ENCODE measurements at regions not wholly inside any gene's neighbourhood (a gene's known extent, or its start where the extent isn't known, plus 50 kb on each side); places are given as distances from the start of the nearest gene placed in this dataset.
A peak's percentile ranks its signal among the peaks of the same experiment; 100 is the strongest.

DNA sequence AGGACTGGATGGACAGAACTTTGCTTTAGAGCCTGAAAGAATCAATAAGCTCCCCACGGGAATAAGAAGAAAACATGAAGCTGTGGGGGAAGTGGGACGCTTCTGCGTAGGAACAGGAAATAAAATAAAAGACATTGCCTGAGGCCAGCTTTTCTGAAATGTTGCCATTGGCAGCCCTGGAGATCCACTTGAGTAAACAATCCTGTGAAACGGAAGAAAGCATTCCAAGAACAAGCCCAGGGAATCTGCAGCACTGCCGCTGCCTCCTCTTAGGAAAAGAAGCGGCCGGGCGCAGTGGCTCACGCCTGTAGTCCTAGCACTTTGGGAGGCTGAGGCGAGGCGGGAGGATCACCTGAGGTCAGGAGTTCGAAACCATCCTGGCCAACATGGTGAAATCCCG is 182.3 kb upstream of the RALGAPA2 start:
- H3K27ac Mint-ChIP-seq: no peak overlapping the region
- CTCF ChIA-PET: interaction anchor here (0.6 kb wide), 1 partner anchor 7 kb away, joined by 3 read pairs; no protein-coding TSS in a partner anchor

DNA sequence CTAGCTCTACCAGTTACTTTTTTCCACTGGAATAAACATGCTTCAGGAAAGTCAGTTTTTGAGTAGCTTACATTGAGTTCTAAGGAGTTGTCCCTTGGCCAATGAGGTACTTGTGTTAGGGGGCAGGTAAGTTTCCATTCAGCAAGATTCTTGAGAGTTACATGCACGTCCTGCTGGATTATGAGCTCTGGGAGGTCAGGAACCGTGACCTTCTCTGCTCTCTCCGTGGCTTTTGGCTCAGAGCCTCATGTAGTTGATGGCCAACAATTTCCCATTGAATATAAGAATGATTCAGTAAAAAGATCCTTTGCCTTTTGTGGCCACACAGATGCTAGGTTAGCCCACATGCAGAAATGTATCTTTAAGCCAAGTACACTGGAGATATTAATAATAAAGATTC is 181.8 kb upstream of the RALGAPA2 start:
- Mint-ChIP-seq H3K4me3 (no peak overlapping the region), H3K4me1 (no peaks in the 10 kb centered on the region), H3K27ac (no peak overlapping the region)

More for the DNA sequence above, 182.3 kb upstream of the RALGAPA2 start:
- Mint-ChIP-seq H3K27me3 (no peaks in the 10 kb centered on the region), H3K9me3 (no peaks in the 10 kb centered on the region), H3K36me3 (no peaks in the 10 kb centered on the region), H3K4me1 (no peaks in the 10 kb centered on the region), H3K4me3 (no peak overlapping the region)
- DNase-seq: no peak

DNA sequence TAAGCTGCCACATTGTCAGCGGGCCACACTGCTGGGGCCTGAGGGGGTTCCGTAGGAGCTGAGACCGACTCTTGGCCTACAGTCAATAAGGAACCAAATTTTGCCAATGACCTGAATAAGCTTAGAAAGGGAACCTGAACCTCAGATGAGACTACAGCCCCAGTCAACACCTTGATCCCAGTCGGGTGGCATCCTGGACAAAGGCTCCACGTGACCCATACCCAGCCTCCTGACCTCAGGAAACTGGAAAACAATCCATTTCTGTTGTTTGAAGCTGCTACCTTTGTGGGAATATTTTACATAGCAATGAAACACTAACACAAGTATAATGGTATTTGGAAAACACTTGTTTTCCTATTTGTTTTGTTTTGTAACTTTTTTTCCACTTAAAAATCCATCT is 179.9 kb upstream of the RALGAPA2 start:
- Mint-ChIP-seq H3K9me3 (no peaks in the 10 kb centered on the region), H3K4me1 (no peaks in the 10 kb centered on the region), H3K27ac (no peak overlapping the region), H3K27me3 (peaks cover 2% of the 10 kb centered on the region), H3K4me3 (no peak overlapping the region), H3K36me3 (no peaks in the 10 kb centered on the region)
- no peak for DNase-seq
- CTCF ChIA-PET: no interaction called here

More for the DNA sequence above, 181.8 kb upstream of the RALGAPA2 start:
- no peaks in the 10 kb centered on the region for H3K9me3 Mint-ChIP-seq
- no peaks in the 10 kb centered on the region for H3K36me3 Mint-ChIP-seq
- no peak for DNase-seq
- no peaks in the 10 kb centered on the region for H3K27me3 Mint-ChIP-seq
- CTCF ChIA-PET: interaction anchor here (0.6 to 0.8 kb wide), 2 partner anchors 8 to 14 kb away, joined by 3 to 4 read pairs; no protein-coding TSS in a partner anchor

DNA sequence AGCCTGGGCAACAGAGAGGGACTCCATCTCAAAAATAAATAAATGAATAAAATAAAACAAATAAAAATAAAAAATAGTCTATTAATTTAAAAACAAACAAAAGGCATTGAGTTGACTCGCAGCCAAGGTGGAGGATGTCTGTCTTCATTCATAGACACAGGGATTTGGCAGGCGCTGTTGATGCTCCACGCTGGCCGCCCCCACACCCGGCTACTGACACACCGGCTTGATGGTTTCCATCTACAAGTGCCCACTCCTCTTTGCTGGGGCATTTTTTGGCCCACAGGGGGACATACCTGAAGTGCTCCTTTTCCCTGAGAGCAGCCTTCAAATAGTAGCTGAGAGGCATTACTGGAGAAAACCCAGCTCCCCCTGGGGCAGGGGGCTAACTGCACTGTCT is 178.3 kb upstream of the RALGAPA2 start:
- Mint-ChIP-seq H3K4me3 (no peak overlapping the region), H3K27ac (no peak overlapping the region), H3K4me1 (no peaks in the 10 kb centered on the region), H3K27me3 (peaks cover 4% of the 10 kb centered on the region), H3K36me3 (no peaks in the 10 kb centered on the region), H3K9me3 (no peaks in the 10 kb centered on the region)
- DNase-seq: no peak
- CTCF ChIA-PET: no interaction called here

GRCh38 chr20:20888936-20889335 is 176.5 kb upstream of the RALGAPA2 start:
- H3K36me3 Mint-ChIP-seq: no peaks in the 10 kb centered on the region
- H3K27me3 Mint-ChIP-seq: peaks cover 4% of the 10 kb centered on the region
- H3K4me3 Mint-ChIP-seq: no peak overlapping the region
- no peaks in the 10 kb centered on the region for H3K9me3 Mint-ChIP-seq
- CTCF ChIA-PET: no interaction called here
- H3K27ac Mint-ChIP-seq: no peak overlapping the region
- DNase-seq: no peak
- no peaks in the 10 kb centered on the region for H3K4me1 Mint-ChIP-seq

DNA sequence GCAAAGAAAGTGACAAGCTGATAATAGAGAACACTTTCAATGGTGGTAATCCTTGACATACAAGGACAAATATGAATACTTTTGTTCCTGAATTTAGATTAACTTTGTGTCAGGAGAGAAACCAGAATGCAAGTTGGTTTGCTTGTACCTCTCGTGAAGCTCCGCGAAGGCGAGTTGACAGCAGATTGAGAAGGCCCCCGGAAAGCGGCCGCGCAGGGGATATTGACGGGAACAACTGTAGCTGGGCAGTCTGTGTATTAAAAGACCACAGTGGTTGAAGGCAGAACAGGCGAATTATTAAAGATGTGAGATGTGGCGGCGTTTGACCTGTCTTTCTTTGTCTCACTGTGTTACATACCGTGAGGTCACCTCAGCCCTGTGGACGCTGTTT is 175.8 kb upstream of the RALGAPA2 start:
- Mint-ChIP-seq H3K4me1 (no peaks in the 10 kb centered on the region), H3K9me3 (no peaks in the 10 kb centered on the region), H3K27ac (no peak overlapping the region), H3K36me3 (no peaks in the 10 kb centered on the region), H3K27me3 (peaks cover 4% of the 10 kb centered on the region), H3K4me3 (no peak overlapping the region)
- CTCF ChIA-PET: no interaction called here
- DNase-seq: no peak

DNA sequence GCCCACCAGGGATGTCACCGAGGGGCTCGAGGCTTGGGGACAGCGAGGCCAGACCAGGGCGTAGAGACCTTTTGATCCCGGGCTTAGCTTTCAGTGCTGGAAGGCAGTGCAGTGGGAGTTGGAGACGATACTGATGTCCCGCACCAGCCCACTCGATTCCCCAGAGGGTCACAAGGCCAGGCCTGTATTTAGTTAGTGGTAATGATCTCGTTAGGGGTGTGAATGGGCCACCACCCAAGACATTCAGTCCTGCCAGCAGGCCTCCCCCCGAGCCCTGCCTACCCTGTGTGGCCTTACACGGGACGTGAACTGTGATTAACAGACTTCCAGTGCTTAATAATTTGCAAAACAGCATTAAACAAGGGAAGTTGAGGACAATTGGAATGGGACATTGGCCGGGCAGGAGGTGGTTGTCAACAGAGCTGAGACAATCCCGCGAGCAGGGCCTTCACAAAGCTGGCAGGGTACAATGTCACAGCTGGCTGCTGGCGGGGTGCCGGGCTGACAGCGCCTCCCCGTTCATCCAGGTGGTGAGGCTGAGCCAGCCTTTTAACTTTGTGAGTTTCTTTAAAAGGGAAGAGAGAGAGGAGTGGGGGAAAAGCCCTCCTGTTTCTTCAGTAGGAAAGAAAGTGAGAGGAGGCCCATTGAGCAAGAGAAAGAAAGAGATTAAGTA is 175.3 kb upstream of the RALGAPA2 start:
- H3K36me3 Mint-ChIP-seq: no peaks in the 10 kb centered on the region
- peaks cover 4% of the 10 kb centered on the region for H3K27me3 Mint-ChIP-seq
- H3K4me3 Mint-ChIP-seq: no peak overlapping the region
- H3K27ac Mint-ChIP-seq: no peak overlapping the region
- CTCF ChIA-PET: no interaction called here
- no peaks in the 10 kb centered on the region for H3K4me1 Mint-ChIP-seq
- no peaks in the 10 kb centered on the region for H3K9me3 Mint-ChIP-seq
- DNase-seq: no peak

DNA sequence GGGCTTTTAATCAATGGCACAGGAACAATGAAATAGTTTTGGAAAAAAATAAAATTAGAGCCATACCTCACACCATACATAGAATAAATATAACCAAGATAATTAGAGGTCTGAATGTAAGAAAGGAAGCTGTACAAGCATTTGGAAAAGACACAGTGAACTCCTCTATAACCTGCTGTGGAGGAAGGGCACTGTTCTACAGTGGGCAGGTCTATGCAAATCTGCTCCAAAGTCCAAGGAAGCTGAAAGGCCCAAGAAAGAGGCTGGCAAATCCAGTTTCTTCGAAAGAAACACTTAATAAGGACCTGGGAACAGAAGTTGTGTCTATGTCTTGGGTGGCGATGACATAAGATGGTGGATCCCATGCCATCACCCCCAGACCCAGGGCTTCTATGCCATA is 169.4 kb upstream of the RALGAPA2 start:
- Mint-ChIP-seq H3K9me3 (no peaks in the 10 kb centered on the region), H3K4me1 (no peaks in the 10 kb centered on the region), H3K36me3 (no peaks in the 10 kb centered on the region), H3K27ac (no peak overlapping the region), H3K4me3 (no peak overlapping the region), H3K27me3 (peaks cover 5% of the 10 kb centered on the region)
- CTCF ChIA-PET: no interaction called here
- DNase-seq: no peak

DNA sequence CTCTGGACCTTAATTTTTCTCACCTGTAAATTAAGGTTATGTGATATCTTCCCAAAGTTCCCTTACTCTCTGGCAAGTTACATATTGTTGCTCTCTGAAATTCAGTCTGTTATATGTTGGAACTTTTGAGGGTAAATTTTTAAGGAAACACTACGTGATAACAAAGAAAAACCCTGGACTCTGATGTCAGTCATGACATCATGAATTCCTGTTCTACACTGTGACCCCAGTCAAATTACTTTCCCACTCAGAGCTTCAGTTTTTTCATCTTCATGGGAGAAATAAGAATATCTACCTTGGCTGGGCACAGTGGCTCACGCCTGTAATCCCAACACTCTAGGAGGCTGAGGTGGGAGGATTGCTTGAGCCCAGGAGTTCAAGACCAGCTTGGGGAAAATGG is 164.6 kb upstream of the RALGAPA2 start:
- no peak overlapping the region for H3K4me3 Mint-ChIP-seq
- CTCF ChIA-PET: interaction anchor here (1.3 kb wide), 1 partner anchor 17 kb away, joined by 5 read pairs; no protein-coding TSS in a partner anchor
- H3K9me3 Mint-ChIP-seq: no peaks in the 10 kb centered on the region
- no peaks in the 10 kb centered on the region for H3K36me3 Mint-ChIP-seq
- H3K27ac Mint-ChIP-seq: no peak overlapping the region
- no peak for DNase-seq
- H3K27me3 Mint-ChIP-seq: peaks cover 9% of the 10 kb centered on the region
- no peaks in the 10 kb centered on the region for H3K4me1 Mint-ChIP-seq

DNA sequence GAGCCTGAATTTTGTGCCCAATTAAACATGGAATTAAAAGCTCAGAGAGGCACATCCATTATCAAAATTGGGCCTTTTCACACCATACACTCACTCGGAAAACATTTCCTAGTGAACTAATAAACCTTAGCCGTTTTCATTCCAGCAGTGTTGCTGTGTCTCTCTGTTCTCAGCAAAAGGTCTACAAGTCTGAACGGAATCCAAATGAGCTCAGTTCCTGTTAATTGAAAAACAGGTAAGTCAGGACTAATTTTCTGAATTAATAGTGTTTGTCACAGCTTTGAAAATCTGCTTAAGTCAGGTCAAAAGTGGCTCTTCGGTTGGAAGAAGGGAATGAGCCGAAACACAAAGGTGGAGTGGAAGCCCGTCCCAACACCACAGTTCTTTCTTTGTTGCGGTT is 163.3 kb upstream of the RALGAPA2 start:
- CTCF ChIA-PET: no interaction called here

DNA sequence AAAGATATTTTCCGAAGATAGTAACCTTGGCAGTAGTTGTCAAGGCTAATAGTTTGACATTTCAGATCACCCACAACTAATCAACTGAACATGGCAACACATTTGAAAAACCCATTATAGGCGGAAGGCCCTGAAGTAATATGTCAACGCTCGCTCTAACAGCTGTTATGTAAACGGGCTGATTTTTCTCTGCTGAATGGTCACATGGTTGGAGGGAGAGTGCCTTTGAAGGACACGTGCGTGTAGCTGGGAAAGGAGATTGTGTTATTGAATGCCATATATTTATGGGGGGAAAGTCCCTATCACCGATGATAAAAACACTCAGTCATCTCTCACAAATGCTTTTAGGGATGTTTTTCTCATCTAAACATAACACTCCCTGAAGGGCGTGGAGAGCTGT is 160.0 kb upstream of the RALGAPA2 start:
- Mint-ChIP-seq H3K27ac (no peak overlapping the region), H3K4me1 (no peaks in the 10 kb centered on the region), H3K27me3 (peaks cover 12% of the 10 kb centered on the region), H3K36me3 (no peaks in the 10 kb centered on the region), H3K9me3 (no peaks in the 10 kb centered on the region), H3K4me3 (no peak overlapping the region)
- DNase-seq: no peak
- CTCF ChIA-PET: no interaction called here

More for the DNA sequence above, 163.3 kb upstream of the RALGAPA2 start:
- Mint-ChIP-seq H3K27ac (no peak overlapping the region), H3K9me3 (no peaks in the 10 kb centered on the region), H3K27me3 (peaks cover 13% of the 10 kb centered on the region), H3K4me1 (no peaks in the 10 kb centered on the region), H3K36me3 (no peaks in the 10 kb centered on the region), H3K4me3 (no peak overlapping the region)
- no peak for DNase-seq

GRCh38 chr20:20869161-20869775 is 156.8 kb upstream of the RALGAPA2 start:
- Mint-ChIP-seq H3K4me1 (no peaks in the 10 kb centered on the region), H3K27me3 (peaks cover 10% of the 10 kb centered on the region), H3K9me3 (no peaks in the 10 kb centered on the region), H3K27ac (no peak overlapping the region), H3K36me3 (no peaks in the 10 kb centered on the region), H3K4me3 (no peak overlapping the region)
- DNase-seq: no peak
- CTCF ChIA-PET: no interaction called here

DNA sequence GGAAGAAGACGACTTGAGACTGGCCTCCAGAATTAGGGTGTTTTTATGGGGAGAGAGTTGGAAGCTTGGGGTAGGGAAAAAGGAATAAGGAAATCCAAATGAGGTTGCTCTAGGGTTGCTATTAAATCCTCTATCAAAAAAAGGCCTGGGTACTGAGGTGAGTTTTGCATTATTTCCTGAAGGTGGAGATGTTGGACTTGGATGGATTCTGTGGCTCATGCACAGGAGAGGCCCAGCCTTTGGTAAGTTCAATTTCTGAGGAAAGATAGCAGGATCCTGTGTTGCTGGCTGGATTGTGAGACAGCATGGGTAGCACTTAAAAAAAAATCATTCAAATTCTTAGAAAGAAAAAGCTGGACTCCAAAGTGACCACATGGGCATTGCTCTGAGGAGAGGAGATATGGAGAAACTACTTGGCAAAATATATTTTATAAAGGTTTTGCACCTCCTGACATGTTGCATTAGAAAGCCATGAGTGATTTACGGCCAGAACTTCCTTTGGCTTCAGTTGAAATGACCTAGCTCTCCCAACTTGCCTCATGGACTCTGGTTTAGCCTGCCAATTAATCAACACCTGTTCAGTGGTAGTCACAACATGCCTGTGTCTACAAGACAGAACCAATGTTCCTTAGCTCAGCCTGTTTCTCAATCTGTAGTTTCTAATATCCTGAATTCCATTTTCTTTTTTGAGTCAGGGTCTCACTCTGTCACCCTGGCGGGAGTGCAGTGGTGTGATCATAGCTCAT is 152.1 kb upstream of the RALGAPA2 start:
- CTCF ChIA-PET: interaction anchor here (0.6 to 4.4 kb wide), 5 partner anchors 31 to 944 kb away, joined by 3 to 18 read pairs (median 5); no protein-coding TSS in a partner anchor
- Mint-ChIP-seq H3K9me3 (no peaks in the 10 kb centered on the region), H3K36me3 (no peaks in the 10 kb centered on the region), H3K4me3 (no peak overlapping the region), H3K27ac (no peak overlapping the region), H3K4me1 (no peaks in the 10 kb centered on the region), H3K27me3 (peaks cover 19% of the 10 kb centered on the region)
- no peak for DNase-seq

- H3K9me3 Mint-ChIP-seq: no peaks in the 10 kb centered on the region
- H3K4me3 Mint-ChIP-seq: no peak overlapping the region
- H3K27me3 Mint-ChIP-seq: peaks cover 23% of the 10 kb centered on the region
- no peaks in the 10 kb centered on the region for H3K4me1 Mint-ChIP-seq
- no peaks in the 10 kb centered on the region for H3K36me3 Mint-ChIP-seq
- no peak overlapping the region for H3K27ac Mint-ChIP-seq
- CTCF ChIA-PET: interaction anchor here (0.6 to 4.3 kb wide), 20 partner anchors 9 to 648 kb away, joined by 3 to 27 read pairs (median 4); no protein-coding TSS in a partner anchor
- peak; percentile 91 for DNase-seq
Observed at GRCh38 chr20:20860078-20860806, 147.8 kb upstream of the RALGAPA2 start.

All from activated naive CD4-positive, alpha-beta T cell treated with anti-CD3 and anti-CD28 coated beads, Interleukin-2, amount 10 ng/mL, durations not matched to agents 7 days and 5 days (primary cell).